SK-N-SH (cell line): ENCODE measurements at regions not wholly inside any gene's neighbourhood (a gene's known extent, or its start where the extent isn't known, plus 50 kb on each side); places are given as distances from the start of the nearest gene placed in this dataset.

Experiments used
- CTCF ChIA-PET: fragments of 300-600, 350-600 bp; formaldehyde crosslinking; extraction: SDS; loops from one replicate; lab custom pipeline; 2021; lab: Yijun Ruan, JAX
- POLR2A ChIA-PET: fragments of 350-600 bp; sonication (Branson Sonifier 250); formaldehyde crosslinking; extraction: SDS; loops from one replicate; lab custom pipeline; 2020; ENCODE audit warnings: antibody characterized with exemption, inconsistent platforms; lab: Yijun Ruan, JAX
- DNase-seq: peaks from one replicate; pipeline ENCODE4 v3.0.0; 2012
- H2AFZ ChIP-seq: fragments of 200-600 bp; sonication (generic); 2 replicates; pipeline ENCODE4 v1.8.1; 2016; ENCODE audit warnings: antibody characterized with exemption, mild to moderate bottlenecking, low read depth
- H3F3A ChIP-seq: fragments of 200-600 bp; sonication (generic); replicated peaks from 2 replicates; pipeline ENCODE3; 2016; ENCODE audit warnings: antibody characterized with exemption, mild to moderate bottlenecking; ENCODE audit not compliant: insufficient read depth
- H3K27ac ChIP-seq, 2 experiments: fragments of 200-500 bp in 1 of 2; fragments of 200-600 bp in 1 of 2; sonication (Bioruptor generic) in 1 of 2; sonication (generic), shearing (Covaris generic) in 1 of 2; 2 replicates each; pipeline versions ENCODE4 v1.5.1 to v1.6.1; 2014 to 2016; ENCODE audit warnings: low read depth in 2 of 2, inconsistent platforms in 1 of 2, low read length in 1 of 2, mild to moderate bottlenecking in 1 of 2, mixed read lengths in 1 of 2
- H3K27me3 ChIP-seq: fragments of 200-600 bp; sonication (generic), shearing (Covaris generic); 2 replicates; pipeline ENCODE4 v1.6.1; 2016; ENCODE audit warnings: mixed run types; ENCODE audit not compliant: insufficient read depth
- H3K36me3 ChIP-seq, 2 experiments: fragments of 200-500 bp in 1 of 2; fragments of 200-600 bp in 1 of 2; sonication (Bioruptor generic) in 1 of 2; sonication (generic) in 1 of 2; replicated peaks in 1 of 2; 2 replicates each; pipeline versions ENCODE3 to v1.5.1; 2014 to 2016; ENCODE audit warnings: low read length in 1 of 2, mild to moderate bottlenecking in 1 of 2; ENCODE audit not compliant: insufficient read depth in 2 of 2, control insufficient read depth in 1 of 2
- H3K4me1 ChIP-seq, 2 experiments: fragments of 200-500 bp in 1 of 2; fragments of 200-600 bp in 1 of 2; sonication (Bioruptor generic) in 1 of 2; sonication (generic), shearing (Covaris generic) in 1 of 2; 2 replicates each; pipeline versions ENCODE4 v1.5.1 to v1.6.1; 2014 to 2016; ENCODE audit warnings: low read depth in 1 of 2, low read length in 1 of 2, mixed run types in 1 of 2; ENCODE audit not compliant: insufficient read depth in 2 of 2, control insufficient read depth in 1 of 2
- H3K4me2 ChIP-seq: fragments of 200-600 bp; sonication (generic), shearing (Covaris generic); 2 replicates; pipeline ENCODE4 v1.6.1; 2017; ENCODE audit warnings: mixed run types
- H3K4me3 ChIP-seq, 2 experiments: fragments of 200-500 bp in 1 of 2; fragments of 200-600 bp in 1 of 2; sonication (Bioruptor generic) in 1 of 2; sonication (generic), shearing (Covaris generic) in 1 of 2; 2 replicates each; pipeline versions ENCODE4 v1.5.1 to v1.8.1; 2014 to 2016; ENCODE audit warnings: low read depth in 2 of 2, inconsistent platforms in 1 of 2, low read length in 1 of 2, mild to moderate bottlenecking in 1 of 2, mixed read lengths in 1 of 2, moderate library complexity in 1 of 2
- H3K79me2 ChIP-seq: fragments of 200-600 bp; sonication (generic); 2 replicates; pipeline ENCODE4 v1.8.1; 2017; ENCODE audit warnings: mild to moderate bottlenecking; ENCODE audit not compliant: insufficient read depth
- H3K9ac ChIP-seq: fragments of 200-600 bp; sonication (generic); 2 replicates; pipeline ENCODE4 v1.6.1; 2017; ENCODE audit warnings: mixed run types
- H3K9me2 ChIP-seq: fragments of 200-600 bp; sonication (generic); 2 replicates; pipeline ENCODE4 v1.6.1; 2017; ENCODE audit warnings: mixed run types
- H3K9me3 ChIP-seq: fragments of 200-600 bp; sonication (generic); 2 replicates; pipeline ENCODE4 v1.6.1; 2017; ENCODE audit warnings: mixed run types, mild to moderate bottlenecking, moderate library complexity
- H4K20me1 ChIP-seq: fragments of 200-600 bp; sonication (generic); 2 replicates; pipeline ENCODE4 v1.6.1; 2017; ENCODE audit warnings: mild to moderate bottlenecking, mixed run types; ENCODE audit not compliant: insufficient read depth
- EZH2phosphoT487 ChIP-seq: fragments of 200-600 bp; sonication (generic); IDR thresholded peaks from 2 replicates; pipeline ENCODE4 v1.6.1; 2017; ENCODE audit warnings: low read depth, mixed run types, mild to moderate bottlenecking, antibody characterized with exemption, moderate library complexity, borderline replicate concordance
- FOSL2 ChIP-seq: IDR thresholded peaks from 2 replicates; pipeline ENCODE4 v1.4.0; 2012; ENCODE audit warnings: low read depth, mild to moderate bottlenecking, moderate library complexity, borderline replicate concordance
- FOXJ3 ChIP-seq: sonication (generic); formaldehyde crosslinking; IDR thresholded peaks from 2 replicates; pipeline ENCODE4 v1.5.1; 2020; ENCODE audit warnings: mild to moderate bottlenecking, missing genetic modification reagents
- FOXM1 ChIP-seq: IDR thresholded peaks from 2 replicates; pipeline ENCODE4 v1.4.0; 2012; ENCODE audit warnings: low read depth, mild to moderate bottlenecking
- GABPA ChIP-seq: IDR thresholded peaks from 2 replicates; pipeline ENCODE4 v1.4.0; 2012; ENCODE audit warnings: low read depth, mild to moderate bottlenecking
- JUND ChIP-seq: IDR thresholded peaks from 2 replicates; pipeline ENCODE4 v1.4.0; 2012
- MXI1 ChIP-seq: IDR thresholded peaks from 2 replicates; pipeline ENCODE4 v1.6.1; 2012; ENCODE audit warnings: mild to moderate bottlenecking, low read depth, low read length, improper control_type of control experiment
- NFIC ChIP-seq: IDR thresholded peaks from 2 replicates; pipeline ENCODE4 v1.4.0; 2012; ENCODE audit warnings: borderline replicate concordance
- NRF1 ChIP-seq: IDR thresholded peaks from 2 replicates; pipeline ENCODE4 v1.6.1; 2012; ENCODE audit warnings: low read depth, mild to moderate bottlenecking, low read length
- POLR2AphosphoS5 ChIP-seq: IDR thresholded peaks from 2 replicates; pipeline ENCODE4 v1.6.1; 2012; ENCODE audit warnings: low read depth, low read length
- RAD21 ChIP-seq: IDR thresholded peaks from 2 replicates; pipeline ENCODE4 v1.6.1; 2012; ENCODE audit warnings: mild to moderate bottlenecking, low read length
- RCOR1 ChIP-seq: fragments of 150-350 bp; IDR thresholded peaks from 2 replicates; pipeline ENCODE4 v1.6.1; 2017; ENCODE audit warnings: antibody characterized with exemption, low read length
- SIN3A ChIP-seq: IDR thresholded peaks from 2 replicates; pipeline ENCODE4 v1.6.1; 2012; ENCODE audit warnings: low read depth, mild to moderate bottlenecking, low read length, moderate library complexity, borderline replicate concordance
- TAF1 ChIP-seq: IDR thresholded peaks from 2 replicates; pipeline ENCODE4 v1.6.1; 2012; ENCODE audit warnings: low read depth, mild to moderate bottlenecking, low read length, moderate library complexity, borderline replicate concordance
- TCF12 ChIP-seq: IDR thresholded peaks from 2 replicates; pipeline ENCODE4 v1.4.0; 2012
- YY1 ChIP-seq: IDR thresholded peaks from 2 replicates; pipeline ENCODE4 v1.4.0; 2012; ENCODE audit warnings: low read depth, mild to moderate bottlenecking
- WGBS: methylation state at CpG from one replicate; pipeline ENCODE4 v1.1.6; 2017; ENCODE audit warnings: low lambda C conversion rate; 5-methylcytosine and 5-hydroxymethylcytosine counted together
- TF ChIP-seq, protein P1 (sequence below): IDR thresholded peaks from 2 replicates; pipeline ENCODE4 v1.4.0; 2012; ENCODE audit warnings: low read depth
- TF ChIP-seq, protein P2 (sequence below): IDR thresholded peaks from 2 replicates; pipeline ENCODE4 v1.4.0; 2012; ENCODE audit warnings: low read depth, borderline replicate concordance
- TF ChIP-seq, protein P3 (sequence below): IDR thresholded peaks from 2 replicates; pipeline ENCODE4 v1.4.0; 2012; ENCODE audit warnings: low read depth, borderline replicate concordance

DNA sequence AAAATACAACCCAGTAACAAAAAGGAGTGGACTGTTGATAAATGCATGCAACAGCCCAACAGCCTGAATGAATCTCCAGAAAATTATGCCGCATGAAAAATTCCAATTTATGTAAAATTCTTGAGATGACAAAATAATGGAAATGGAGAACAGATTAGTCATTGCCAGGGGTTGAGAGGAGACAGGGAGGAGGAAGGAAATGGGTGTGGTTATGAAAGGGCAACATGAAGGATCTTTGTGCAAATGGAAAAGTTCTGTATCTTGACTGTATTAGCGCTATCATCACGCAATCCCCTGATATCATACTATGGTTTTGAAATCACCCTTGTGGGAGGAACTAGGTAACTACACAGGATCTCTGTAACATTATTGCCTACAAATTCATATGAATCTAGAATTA is 1058.3 kb upstream of the RBFOX1 start:
- no peak overlapping the region for H3K4me2 ChIP-seq
- TF ChIP-seq, protein P1, sequence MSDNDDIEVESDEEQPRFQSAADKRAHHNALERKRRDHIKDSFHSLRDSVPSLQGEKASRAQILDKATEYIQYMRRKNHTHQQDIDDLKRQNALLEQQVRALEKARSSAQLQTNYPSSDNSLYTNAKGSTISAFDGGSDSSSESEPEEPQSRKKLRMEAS, result no peak
- TF ChIP-seq FOSL2 (no peak), RCOR1 (no peak), FOXM1 (no peak), JUND (no peak), TCF12 (no peak), EZH2phosphoT487 (no peak), YY1 (no peak), RAD21 (no peak), FOXJ3 (CRISPR knock-in tag) (no peak), NRF1 (no peak), TAF1 (no peak), GABPA (no peak), SIN3A (no peak), POLR2AphosphoS5 (no peak)
- TF ChIP-seq, protein P2, sequence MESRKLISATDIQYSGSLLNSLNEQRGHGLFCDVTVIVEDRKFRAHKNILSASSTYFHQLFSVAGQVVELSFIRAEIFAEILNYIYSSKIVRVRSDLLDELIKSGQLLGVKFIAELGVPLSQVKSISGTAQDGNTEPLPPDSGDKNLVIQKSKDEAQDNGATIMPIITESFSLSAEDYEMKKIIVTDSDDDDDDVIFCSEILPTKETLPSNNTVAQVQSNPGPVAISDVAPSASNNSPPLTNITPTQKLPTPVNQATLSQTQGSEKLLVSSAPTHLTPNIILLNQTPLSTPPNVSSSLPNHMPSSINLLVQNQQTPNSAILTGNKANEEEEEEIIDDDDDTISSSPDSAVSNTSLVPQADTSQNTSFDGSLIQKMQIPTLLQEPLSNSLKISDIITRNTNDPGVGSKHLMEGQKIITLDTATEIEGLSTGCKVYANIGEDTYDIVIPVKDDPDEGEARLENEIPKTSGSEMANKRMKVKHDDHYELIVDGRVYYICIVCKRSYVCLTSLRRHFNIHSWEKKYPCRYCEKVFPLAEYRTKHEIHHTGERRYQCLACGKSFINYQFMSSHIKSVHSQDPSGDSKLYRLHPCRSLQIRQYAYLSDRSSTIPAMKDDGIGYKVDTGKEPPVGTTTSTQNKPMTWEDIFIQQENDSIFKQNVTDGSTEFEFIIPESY, result no peak
- TF ChIP-seq, protein P3, sequence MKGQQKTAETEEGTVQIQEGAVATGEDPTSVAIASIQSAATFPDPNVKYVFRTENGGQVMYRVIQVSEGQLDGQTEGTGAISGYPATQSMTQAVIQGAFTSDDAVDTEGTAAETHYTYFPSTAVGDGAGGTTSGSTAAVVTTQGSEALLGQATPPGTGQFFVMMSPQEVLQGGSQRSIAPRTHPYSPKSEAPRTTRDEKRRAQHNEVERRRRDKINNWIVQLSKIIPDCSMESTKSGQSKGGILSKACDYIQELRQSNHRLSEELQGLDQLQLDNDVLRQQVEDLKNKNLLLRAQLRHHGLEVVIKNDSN, result no peak
- TF ChIP-seq, all 33 proteins: peak for 0
- H3K27ac ChIP-seq, result no peak overlapping the region
- H3K4me3 ChIP-seq, result no peak overlapping the region
- H3K4me1 ChIP-seq, result no peaks in the 10 kb centered on the region; a peak in 1 of 4 replicates
- H3K9me3 ChIP-seq, result peaks cover 6% of the 10 kb centered on the region; the same call in 1 of the 2 replicates
- H3K9ac ChIP-seq, result no peak overlapping the region
- H2AFZ ChIP-seq, result no peak overlapping the region
- H4K20me1 ChIP-seq, result no peaks in the 10 kb centered on the region
- H3K79me2 ChIP-seq, result no peaks in the 10 kb centered on the region
- ChIA-PET CTCF (interaction anchor here (0.7 kb wide), 1 partner anchor 140 kb away, joined by 3 read pairs; no protein-coding TSS in a partner anchor), POLR2A (no interaction called here)
- 68% methylated on average over 3 of the region's 3 CpGs for WGBS
- no peaks in the 10 kb centered on the region for H3F3A ChIP-seq
- H3K27me3 ChIP-seq, result no peaks in the 10 kb centered on the region
- H3K9me2 ChIP-seq, result no peaks in the 10 kb centered on the region
- no peaks in the 10 kb centered on the region for H3K36me3 ChIP-seq
- no peak for DNase-seq

DNA sequence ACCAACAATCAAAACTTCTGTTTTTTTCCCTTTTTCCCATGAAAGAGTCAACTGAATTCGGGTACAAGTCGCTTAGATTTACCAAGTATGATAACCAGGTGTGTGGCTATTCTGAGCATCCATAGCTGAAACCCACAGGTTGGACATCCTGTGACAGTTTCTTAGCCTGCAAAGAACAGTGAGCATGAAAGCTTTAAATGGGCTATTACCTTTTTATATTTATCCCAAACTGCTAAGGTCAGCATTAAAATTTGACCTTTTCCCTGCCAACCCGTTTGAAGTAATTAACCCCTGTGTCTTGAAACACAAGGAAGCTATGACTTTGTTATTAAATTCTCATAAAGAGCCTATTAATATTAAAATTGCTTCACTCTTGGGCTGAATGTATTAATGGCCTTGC is 1065.0 kb upstream of the RBFOX1 start:
- Histone ChIP-seq H3K27me3 (no peaks in the 10 kb centered on the region), H3K79me2 (no peaks in the 10 kb centered on the region), H4K20me1 (no peaks in the 10 kb centered on the region), H3F3A (no peaks in the 10 kb centered on the region), H3K4me1 (no peaks in the 10 kb centered on the region), H3K4me3 (no peak overlapping the region), H3K36me3 (no peaks in the 10 kb centered on the region), H2AFZ (no peak overlapping the region), H3K9me2 (no peaks in the 10 kb centered on the region), H3K4me2 (no peak overlapping the region), H3K9me3 (peaks cover 6% of the 10 kb centered on the region; the same call in 1 of the 2 replicates), H3K9ac (no peak overlapping the region), H3K27ac (no peak overlapping the region)
- ChIA-PET CTCF (interaction anchor here (0.7 kb wide), 1 partner anchor 11 kb away, joined by 3 read pairs; no protein-coding TSS in a partner anchor), POLR2A (no interaction called here)
- DNase-seq, result no peak
- no peak for TF ChIP-seq NFIC
- TF ChIP-seq TCF12, result no peak
- no peak for TF ChIP-seq SIN3A
- no peak for TF ChIP-seq MXI1
- no peak for TF ChIP-seq RCOR1
- WGBS, result 14% methylated on average over 3 of the region's 3 CpGs
